WTC11 (cell line): ENCODE measurements at regions not wholly inside any gene's neighbourhood (a gene's known extent, or its start where the extent isn't known, plus 50 kb on each side); places are given as distances from the start of the nearest gene placed in this dataset.

Source experiments
- ATAC-seq: fragments of 200-7000 bp; cut with Tn5 transposase; 2 replicates; pipeline ENCODE4 v1.10.0; 2021; ENCODE audit warnings: mild to moderate bottlenecking, moderate library complexity
- CTCF ChIA-PET: fragments of 300-600 bp; sonication (Branson Sonifier 250); formaldehyde crosslinking; loops from one replicate; lab custom pipeline; 2021; ENCODE audit warnings: antibody characterized with exemption; lab: Charles Lee
- POLR2A ChIA-PET: fragments of 350-600 bp; sonication (Branson Sonifier 250); formaldehyde crosslinking; loops from one replicate; lab custom pipeline; 2021; ENCODE audit warnings: antibody characterized with exemption; lab: Charles Lee
- DNase-seq: peaks from one replicate; pipeline ENCODE4 v3.0.0; 2021; ENCODE audit warnings: low spot score
- H3K27ac Mint-ChIP-seq: 2 replicates; pipeline ENCODE4 v1.8.0; 2021; ENCODE audit warnings: mixed read lengths
- H3K27me3 Mint-ChIP-seq: 2 replicates; pipeline ENCODE4 v1.8.0; 2021; ENCODE audit warnings: low read depth, mild to moderate bottlenecking, moderate library complexity, mixed read lengths
- H3K36me3 Mint-ChIP-seq: 2 replicates; pipeline ENCODE4 v1.8.0; 2021; ENCODE audit warnings: mixed read lengths
- H3K4me1 Mint-ChIP-seq: 2 replicates; pipeline ENCODE4 v1.8.0; 2022; ENCODE audit warnings: mixed read lengths
- H3K4me3 Mint-ChIP-seq: 2 replicates; pipeline ENCODE4 v1.8.0; 2021; ENCODE audit warnings: mild to moderate bottlenecking, moderate library complexity, mixed read lengths
- H3K9me3 Mint-ChIP-seq: 2 replicates; pipeline ENCODE4 v1.8.0; 2021; ENCODE audit warnings: mixed read lengths
- AFF4 ChIP-seq: sonication (generic); formaldehyde crosslinking; IDR thresholded peaks from 2 replicates; pipeline ENCODE4 v1.8.1; 2023; ENCODE audit warnings: mild to moderate bottlenecking, missing genetic modification reagents, borderline replicate concordance
- ATF2 ChIP-seq: sonication (generic); formaldehyde crosslinking; IDR thresholded peaks from 2 replicates; pipeline ENCODE4 v1.8.1; 2022; ENCODE audit warnings: low read depth, missing genetic modification reagents, borderline replicate concordance
- ATF6 ChIP-seq: sonication (generic); formaldehyde crosslinking; IDR thresholded peaks from 2 replicates; pipeline ENCODE4 v1.8.1; 2023; ENCODE audit warnings: mild to moderate bottlenecking, missing genetic modification reagents
- CBFB ChIP-seq: sonication (generic); formaldehyde crosslinking; IDR thresholded peaks from 2 replicates; pipeline ENCODE4 v1.8.1; 2022; ENCODE audit warnings: mild to moderate bottlenecking, low read depth, missing genetic modification reagents
- CDX4 ChIP-seq: fragments of 250-450 bp; sonication (Bioruptor Pico); IDR thresholded peaks from 2 replicates; pipeline ENCODE4 v1.9.0; 2021; ENCODE audit warnings: moderate library complexity, mild to moderate bottlenecking, inconsistent platforms, borderline replicate concordance
- FOXK1 ChIP-seq: sonication (generic); formaldehyde crosslinking; IDR thresholded peaks from 2 replicates; pipeline ENCODE4 v1.8.0; 2022; ENCODE audit warnings: mild to moderate bottlenecking, moderate library complexity, missing genetic modification reagents
- FOXP1 ChIP-seq: sonication (generic); formaldehyde crosslinking; IDR thresholded peaks from 2 replicates; pipeline ENCODE4 v1.8.0; 2022; ENCODE audit warnings: missing genetic modification reagents, mild to moderate bottlenecking, moderate library complexity, borderline replicate concordance
- GRHL2 ChIP-seq: fragments of 250-450 bp; sonication (Bioruptor Pico); IDR thresholded peaks from 2 replicates; pipeline ENCODE4 v1.8.0; 2022; ENCODE audit warnings: mild to moderate bottlenecking, moderate library complexity; ENCODE audit not compliant: insufficient replicate concordance, severe bottlenecking
- IRF2 ChIP-seq: sonication (generic); formaldehyde crosslinking; IDR thresholded peaks from 2 replicates; pipeline ENCODE4 v1.8.0; 2022; ENCODE audit warnings: low read depth, missing genetic modification reagents, borderline replicate concordance
- MAX ChIP-seq: sonication (generic); formaldehyde crosslinking; IDR thresholded peaks from 2 replicates; pipeline ENCODE4 v1.8.0; 2022; ENCODE audit warnings: mild to moderate bottlenecking, missing genetic modification reagents
- NR2C2 ChIP-seq: sonication (generic); formaldehyde crosslinking; IDR thresholded peaks from 2 replicates; pipeline ENCODE4 v1.8.0; 2022; ENCODE audit warnings: mild to moderate bottlenecking, missing genetic modification reagents
- OVOL2 ChIP-seq: fragments of 250-450 bp; sonication (Bioruptor Pico); IDR thresholded peaks from 2 replicates; pipeline ENCODE4 v1.9.0; 2021; ENCODE audit warnings: mild to moderate bottlenecking, borderline replicate concordance
- RELA ChIP-seq: sonication (generic); formaldehyde crosslinking; IDR thresholded peaks from 2 replicates; pipeline ENCODE4 v1.8.1; 2022; ENCODE audit warnings: missing genetic modification reagents, mild to moderate bottlenecking, borderline replicate concordance
- SMAD3 ChIP-seq: sonication (generic); formaldehyde crosslinking; IDR thresholded peaks from 2 replicates; pipeline ENCODE4 v1.8.0; 2022; ENCODE audit warnings: missing genetic modification reagents, mild to moderate bottlenecking, borderline replicate concordance
- TEAD1 ChIP-seq: sonication (generic); formaldehyde crosslinking; IDR thresholded peaks from 2 replicates; pipeline ENCODE4 v1.8.0; 2022; ENCODE audit warnings: mild to moderate bottlenecking, missing genetic modification reagents
- TP53 ChIP-seq: sonication (generic); formaldehyde crosslinking; IDR thresholded peaks from 2 replicates; pipeline ENCODE4 v1.8.1; 2023; ENCODE audit warnings: mild to moderate bottlenecking, missing genetic modification reagents
- USF2 ChIP-seq: sonication (generic); formaldehyde crosslinking; IDR thresholded peaks from 2 replicates; pipeline ENCODE4 v1.8.1; 2023; ENCODE audit warnings: mild to moderate bottlenecking, missing genetic modification reagents, moderate library complexity
- ZNF121 ChIP-seq: sonication (generic); formaldehyde crosslinking; IDR thresholded peaks from 2 replicates; pipeline ENCODE4 v1.8.0; 2023; ENCODE audit warnings: missing genetic modification reagents
- ZNF219 ChIP-seq: sonication (generic); formaldehyde crosslinking; IDR thresholded peaks from 2 replicates; pipeline ENCODE4 v1.8.0; 2023; ENCODE audit warnings: missing genetic modification reagents, mild to moderate bottlenecking, borderline replicate concordance
- ZNF396 ChIP-seq: fragments of 250-450 bp; sonication (Bioruptor Pico); IDR thresholded peaks from 2 replicates; pipeline ENCODE4 v1.8.0; 2021; ENCODE audit warnings: mild to moderate bottlenecking, moderate library complexity, borderline replicate concordance
- ZSCAN18 ChIP-seq: fragments of 250-450 bp; sonication (Bioruptor Pico); IDR thresholded peaks from 2 replicates; pipeline ENCODE4 v2.1.2; 2022; ENCODE audit warnings: mild to moderate bottlenecking, moderate library complexity

GRCh38 chr11:17157761-17158160 lies 50.0 kb downstream of the PIK3C2A start:
- ATAC-seq (no peak), DNase-seq (no peak)
- H3K36me3 Mint-ChIP-seq = peaks cover 12% of the 10 kb centered on the region
- CTCF ChIA-PET = no interaction called here
- no peak for TF ChIP-seq RELA (CRISPR knock-in tag)
- no peak for TF ChIP-seq SMAD3
- no peak for TF ChIP-seq ZNF396 (CRISPR knock-in tag)
- TF ChIP-seq, all 79 proteins: peak for 0
- Mint-ChIP-seq H3K4me3 (no peak overlapping the region), H3K27me3 (no peaks in the 10 kb centered on the region), H3K27ac (0 out of 2 replicates have a peak overlapping the region, but pooled peaks have one; percentile 25), H3K4me1 (peaks cover 36% of the 10 kb centered on the region), H3K9me3 (no peaks in the 10 kb centered on the region)
- POLR2A ChIA-PET = no interaction called here

GRCh38 chr11:17156283-17156682 lies 51.5 kb downstream of the PIK3C2A start:
- Mint-ChIP-seq H3K27me3 (no peaks in the 10 kb centered on the region), H3K9me3 (no peaks in the 10 kb centered on the region), H3K27ac (0 out of 2 replicates have a peak overlapping the region, but pooled peaks have one; percentile 5), H3K4me3 (no peak overlapping the region), H3K4me1 (peaks cover 25% of the 10 kb centered on the region), H3K36me3 (peaks cover 12% of the 10 kb centered on the region)
- peak; percentile 13 for DNase-seq
- ChIA-PET POLR2A (no interaction called here), CTCF (interaction anchor here (0.6 kb wide), 1 partner anchor 9 kb away, joined by 3 read pairs; no protein-coding TSS in a partner anchor)
- ATAC-seq = peak; percentile 51; the same call in 1 of the 2 replicates
- TF ChIP-seq USF2 (peak; percentile 51; the same call in 1 of the 2 replicates), AFF4 (CRISPR knock-in tag) (no peak), MAX (CRISPR knock-in tag) (no peak), TP53 (CRISPR knock-in tag) (no peak)

- Mint-ChIP-seq H3K4me1 (peaks cover 17% of the 10 kb centered on the region), H3K36me3 (peaks cover 12% of the 10 kb centered on the region), H3K27ac (peak overlapping the region; percentile 46), H3K4me3 (no peak overlapping the region), H3K9me3 (no peaks in the 10 kb centered on the region), H3K27me3 (no peaks in the 10 kb centered on the region)
- ChIA-PET CTCF (no interaction called here), POLR2A (no interaction called here)
- ATAC-seq (no peak), DNase-seq (no peak)
- TF ChIP-seq ATF6 (CRISPR knock-in tag) (no peak), CDX4 (CRISPR knock-in tag) (no peak), FOXP1 (no peak), CBFB (no peak), NR2C2 (CRISPR knock-in tag) (no peak), TEAD1 (no peak), ZNF121 (CRISPR knock-in tag) (no peak), FOXK1 (CRISPR knock-in tag) (no peak), OVOL2 (no peak), GRHL2 (CRISPR knock-in tag) (no peak), ATF2 (CRISPR knock-in tag) (no peak), ZSCAN18 (CRISPR knock-in tag) (no peak), ZNF219 (no peak), IRF2 (CRISPR knock-in tag) (no peak)
Observed at GRCh38 chr11:17154409-17155159, 53.2 kb downstream of the PIK3C2A start.
